SK-N-SH treated with all-trans-retinoic acid at 6 μM for 48 hours (cell line): ENCODE measurements at regions not wholly inside any gene's neighbourhood (a gene's known extent, or its start where the extent isn't known, plus 50 kb on each side); places are given as distances from the start of the nearest gene placed in this dataset.

Experiments
- ATAC-seq: fragments of 200-7000 bp; cut with Tn5 transposase; 3 replicates; pipeline ENCODE4 v1.9.1; 2020; ENCODE audit warnings: mild to moderate bottlenecking, moderate library complexity
- ARNTL ChIP-seq: fragments of 450-650 bp; formaldehyde crosslinking; IDR thresholded peaks from 2 replicates; pipeline ENCODE4 v1.5.0; 2020; ENCODE audit warnings: low read depth, mild to moderate bottlenecking, moderate library complexity, borderline replicate concordance
- BACH2 ChIP-seq: fragments of 250-450 bp; sonication (Bioruptor Pico); IDR thresholded peaks from 2 replicates; pipeline ENCODE4 v1.9.0; 2021; ENCODE audit warnings: mild to moderate bottlenecking, borderline replicate concordance
- CREB5 ChIP-seq: fragments of 250-450 bp; sonication (Bioruptor Pico); IDR thresholded peaks from 2 replicates; pipeline ENCODE4 v1.5.1; 2020; ENCODE audit warnings: low read depth, mild to moderate bottlenecking, moderate library complexity
- CSDC2 ChIP-seq: fragments of 250-450 bp; sonication (Bioruptor Pico); IDR thresholded peaks from 2 replicates; pipeline ENCODE4 v1.5.0; 2020; ENCODE audit warnings: mild to moderate bottlenecking, moderate library complexity
- CSRNP3 ChIP-seq: fragments of 250-450 bp; sonication (Bioruptor Pico); IDR thresholded peaks from 2 replicates; pipeline ENCODE4 v1.5.1; 2021; ENCODE audit warnings: mild to moderate bottlenecking, moderate library complexity
- ESRRG ChIP-seq: fragments of 250-450 bp; sonication (Bioruptor Pico); IDR thresholded peaks from 2 replicates; pipeline ENCODE4 v1.6.1; 2021; ENCODE audit warnings: mild to moderate bottlenecking
- GLIS3 ChIP-seq: fragments of 250-450 bp; sonication (Bioruptor Pico); IDR thresholded peaks from 2 replicates; pipeline ENCODE4 v1.5.0; 2020; ENCODE audit warnings: mild to moderate bottlenecking, moderate library complexity
- ISL1 ChIP-seq: fragments of 250-450 bp; sonication (Bioruptor Pico); IDR thresholded peaks from 2 replicates; pipeline ENCODE4 v2.1.2; 2022; ENCODE audit warnings: mild to moderate bottlenecking, moderate library complexity
- OSR1 ChIP-seq: fragments of 250-450 bp; sonication (Bioruptor Pico); IDR thresholded peaks from 2 replicates; pipeline ENCODE4 v1.8.0; 2022; ENCODE audit warnings: moderate library complexity, mild to moderate bottlenecking, inconsistent platforms
- PATZ1 ChIP-seq: fragments of 250-450 bp; sonication (Bioruptor Pico); IDR thresholded peaks from 2 replicates; pipeline ENCODE4 v1.8.0; 2020; ENCODE audit warnings: mild to moderate bottlenecking, moderate library complexity, borderline replicate concordance
- POU6F1 ChIP-seq: fragments of 250-450 bp; sonication (Bioruptor Pico); IDR thresholded peaks from 2 replicates; pipeline ENCODE4 v1.8.0; 2021; ENCODE audit warnings: low read depth, mild to moderate bottlenecking, moderate library complexity, borderline replicate concordance
- PPARA ChIP-seq: fragments of 250-450 bp; sonication (Bioruptor Pico); IDR thresholded peaks from 2 replicates; pipeline ENCODE4 v1.5.0; 2020; ENCODE audit warnings: mild to moderate bottlenecking, borderline replicate concordance
- RARB ChIP-seq: fragments of 250-450 bp; sonication (Bioruptor Pico); IDR thresholded peaks from 2 replicates; pipeline ENCODE4 v1.8.0; 2021; ENCODE audit warnings: mild to moderate bottlenecking, moderate library complexity
- SNAI2 ChIP-seq: fragments of 250-450 bp; sonication (Bioruptor Pico); IDR thresholded peaks from 2 replicates; pipeline ENCODE4 v1.5.0; 2020; ENCODE audit warnings: mild to moderate bottlenecking, moderate library complexity
- TOX ChIP-seq: fragments of 250-450 bp; sonication (Bioruptor Pico); IDR thresholded peaks from 2 replicates; pipeline ENCODE4 v1.8.0; 2021; ENCODE audit warnings: mild to moderate bottlenecking, moderate library complexity, borderline replicate concordance
- TSHZ2 ChIP-seq: fragments of 250-450 bp; sonication (Bioruptor Pico); IDR thresholded peaks from 2 replicates; pipeline ENCODE4 v1.5.0; 2020; ENCODE audit warnings: mild to moderate bottlenecking, moderate library complexity
- ZC3H10 ChIP-seq: fragments of 250-450 bp; sonication (Bioruptor Pico); IDR thresholded peaks from 2 replicates; pipeline ENCODE4 v1.5.1; 2021; ENCODE audit warnings: mild to moderate bottlenecking, moderate library complexity
- ZFP3 ChIP-seq: fragments of 250-450 bp; sonication (Bioruptor Pico); IDR thresholded peaks from 2 replicates; pipeline ENCODE4 v1.5.0; 2020; ENCODE audit warnings: mild to moderate bottlenecking, moderate library complexity
- ZFP30 ChIP-seq: fragments of 450-650 bp; formaldehyde crosslinking; IDR thresholded peaks from 2 replicates; pipeline ENCODE4 v1.5.0; 2022; ENCODE audit warnings: mild to moderate bottlenecking, moderate library complexity
- ZNF565 ChIP-seq: fragments of 450-650 bp; formaldehyde crosslinking; conservative IDR thresholded peaks from 2 replicates; pipeline ENCODE4 v1.5.0; 2020; ENCODE audit warnings: low read depth, mild to moderate bottlenecking, moderate library complexity
- ZNF70 ChIP-seq: fragments of 450-650 bp; formaldehyde crosslinking; IDR thresholded peaks from 2 replicates; pipeline ENCODE4 v1.5.0; 2020; ENCODE audit warnings: mild to moderate bottlenecking, moderate library complexity
- ZNF8 ChIP-seq: fragments of 450-650 bp; formaldehyde crosslinking; IDR thresholded peaks from 2 replicates; pipeline ENCODE4 v1.5.0; 2020; ENCODE audit warnings: mild to moderate bottlenecking, moderate library complexity

- no peak for ATAC-seq
These were observed 209.5 kb upstream of the KCTD7 start for GRCh38 chr7:66419210-66419609.

GRCh38 chr7:66421830-66422475 lies 206.7 kb upstream of the KCTD7 start:
- ATAC-seq = no peak
- no peak for TF ChIP-seq ZFP30 (CRISPR knock-in tag)
- TF ChIP-seq ISL1 (CRISPR knock-in tag) = no peak
- TF ChIP-seq SNAI2 = no peak
- no peak for TF ChIP-seq OSR1
- TF ChIP-seq ARNTL (CRISPR knock-in tag) = no peak
- no peak for TF ChIP-seq CSDC2 (CRISPR knock-in tag)
- no peak for TF ChIP-seq TOX (CRISPR knock-in tag)
- TF ChIP-seq BACH2 (CRISPR knock-in tag) = no peak
- no peak for TF ChIP-seq PATZ1
- no peak for TF ChIP-seq TSHZ2
- TF ChIP-seq CREB5 = no peak
- TF ChIP-seq ZC3H10 (CRISPR knock-in tag) = no peak
- TF ChIP-seq ZNF565 (CRISPR knock-in tag) = no peak
- TF ChIP-seq ESRRG (CRISPR knock-in tag) = no peak
- no peak for TF ChIP-seq RARB (CRISPR knock-in tag)
- no peak for TF ChIP-seq ZFP3 (CRISPR knock-in tag)
- no peak for TF ChIP-seq PPARA (CRISPR knock-in tag)
- TF ChIP-seq CSRNP3 = no peak
- TF ChIP-seq ZNF8 (CRISPR knock-in tag) = no peak

More at GRCh38 chr7:66419210-66419609, 209.5 kb upstream of the KCTD7 start:
- no peak for TF ChIP-seq CREB5
- no peak for TF ChIP-seq ZC3H10 (CRISPR knock-in tag)
- TF ChIP-seq ZNF565 (CRISPR knock-in tag) = no peak
- TF ChIP-seq ZNF8 (CRISPR knock-in tag) = no peak
- no peak for TF ChIP-seq ZNF70 (CRISPR knock-in tag)
- TF ChIP-seq POU6F1 = no peak
- TF ChIP-seq, all 23 proteins: peak for 0

GRCh38 chr7:66423729-66424128 lies 205.0 kb upstream of the KCTD7 start:
- ATAC-seq = no peak
- TF ChIP-seq SNAI2 (no peak), GLIS3 (CRISPR knock-in tag) (no peak), POU6F1 (no peak), ESRRG (CRISPR knock-in tag) (no peak), ZC3H10 (CRISPR knock-in tag) (no peak), ZNF8 (CRISPR knock-in tag) (no peak), ISL1 (CRISPR knock-in tag) (no peak), TOX (CRISPR knock-in tag) (no peak), CREB5 (no peak), CSRNP3 (no peak), ZNF565 (CRISPR knock-in tag) (no peak), CSDC2 (CRISPR knock-in tag) (no peak)
